ENCODE measurements at regions not wholly inside any gene's neighbourhood (a gene's known extent, or its start where the extent isn't known, plus 50 kb on each side); places are given as distances from the start of the nearest gene placed in this dataset.

DNA sequence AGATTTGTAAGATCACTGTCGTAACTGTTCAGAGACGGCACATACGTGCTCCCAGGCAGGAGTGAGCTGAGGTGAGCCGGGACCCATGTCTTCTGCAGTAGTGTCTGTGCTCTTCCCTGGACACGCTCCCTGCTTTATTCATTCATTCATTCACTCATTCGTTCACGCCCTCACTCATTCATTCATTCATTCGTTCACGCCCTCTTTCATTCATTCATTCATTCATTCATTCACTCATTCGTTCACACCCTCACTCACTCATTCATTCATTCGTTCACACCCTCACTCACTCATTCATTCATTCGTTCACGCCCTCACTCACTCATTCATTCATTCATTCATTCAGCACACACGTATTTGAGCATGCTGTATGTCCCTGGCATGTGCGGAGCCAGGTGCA, 207.0 kb downstream of the GLI2 start:
- no peak for TF ChIP-seq CTCF (IDR thresholded peaks at IDR 0.05)
- Histone ChIP-seq H3K27ac (no peak overlapping the region), H3K4me3 (no peak overlapping the region)
- DNase-seq (ENCODE audit: low spot score), result no peak

GRCh38 chr2:120943403-120944034, 207.9 kb downstream of the GLI2 start:
- DNase-seq (ENCODE audit: low spot score), result no peak
- Histone ChIP-seq H3K4me3 (no peak overlapping the region), H3K27ac (no peak overlapping the region)
- no peak for TF ChIP-seq CTCF (IDR thresholded peaks at IDR 0.05)

- no peak overlapping the region for H3K4me3 ChIP-seq
- DNase-seq (ENCODE audit: low spot score), result no peak
- TF ChIP-seq CTCF (IDR thresholded peaks at IDR 0.05), result no peak
- H3K27ac ChIP-seq, result no peak overlapping the region
These were observed 208.9 kb downstream of the GLI2 start for GRCh38 chr2:120944575-120944974.

DNA sequence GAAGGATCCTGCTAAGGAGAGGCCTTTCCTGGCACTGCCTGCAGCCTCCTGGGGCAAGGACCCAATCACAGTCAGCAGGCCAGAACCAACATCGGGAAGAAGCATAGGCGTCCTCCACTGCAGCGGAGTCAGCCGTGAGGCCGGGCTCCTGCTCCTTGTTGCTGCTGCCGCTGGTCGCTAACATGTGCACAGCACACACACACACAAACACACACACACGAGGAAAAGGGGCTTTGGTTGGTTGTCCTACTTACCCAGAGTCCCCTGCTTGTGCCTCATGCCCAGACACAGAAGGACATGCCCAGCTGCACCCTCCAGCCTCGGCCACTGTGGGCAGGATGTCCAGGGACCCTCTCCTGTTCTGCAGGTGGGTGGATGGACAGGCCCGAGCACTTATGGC, 209.4 kb downstream of the GLI2 start:
- no peak overlapping the region for H3K27ac ChIP-seq
- no peak overlapping the region for H3K4me3 ChIP-seq
- DNase-seq (ENCODE audit: low spot score), result no peak
- no peak for TF ChIP-seq CTCF (IDR thresholded peaks at IDR 0.05)

DNA sequence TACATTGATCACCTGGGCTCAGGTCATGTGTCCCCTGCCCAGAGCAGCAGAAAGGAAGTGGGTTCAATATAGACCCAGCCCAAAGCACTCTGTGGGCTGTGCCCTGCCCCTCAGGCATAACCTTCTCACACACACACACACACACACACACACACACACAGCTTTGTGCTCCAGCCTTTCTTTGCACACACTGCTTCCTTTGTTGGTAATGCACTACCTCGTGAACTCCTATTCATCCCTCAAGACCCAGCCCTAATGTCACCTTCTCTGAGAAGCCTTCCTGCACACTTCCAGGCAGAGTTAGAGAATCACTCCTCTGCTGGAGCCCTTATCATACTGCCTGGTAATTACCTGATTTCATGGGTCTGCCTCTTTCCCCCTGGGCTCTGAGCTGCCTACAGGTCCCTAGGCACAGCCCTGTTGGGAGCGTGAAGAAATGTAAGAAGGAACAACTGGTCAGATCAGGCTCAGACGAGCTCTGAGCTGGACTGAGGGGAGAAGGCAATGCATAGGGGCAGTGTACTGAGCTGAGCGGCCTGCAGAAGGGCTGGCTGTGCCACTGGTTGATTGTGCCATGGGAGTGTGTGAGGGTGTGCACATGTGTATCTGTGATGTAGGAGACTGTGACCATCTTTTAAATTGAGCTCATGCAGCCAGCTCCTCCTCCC, 210.3 kb downstream of the GLI2 start:
- TF ChIP-seq CTCF (IDR thresholded peaks at IDR 0.05), result no peak
- no peak for DNase-seq (ENCODE audit: low spot score)
- Histone ChIP-seq H3K4me3 (no peak overlapping the region), H3K27ac (no peak overlapping the region)

- no peak overlapping the region for H3K27ac ChIP-seq
- no peak for TF ChIP-seq CTCF (IDR thresholded peaks at IDR 0.05)
- DNase-seq (ENCODE audit: low spot score), result no peak
- H3K4me3 ChIP-seq, result no peak overlapping the region
These were observed 211.7 kb downstream of the GLI2 start for GRCh38 chr2:120947327-120947726.

Data from coronary artery (tissue), 2 donors.